Astrocyte of the cerebellum (primary cell): ENCODE measurements at regions not wholly inside any gene's neighbourhood (a gene's known extent, or its start where the extent isn't known, plus 50 kb on each side); places are given as distances from the start of the nearest gene placed in this dataset.

ENCODE experiments used
- DNase-seq: peaks from one replicate; pipeline ENCODE4 v3.0.0-alpha.2; 2011; ENCODE audit warnings: low read depth
- H3K4me3 ChIP-seq: 2 replicates; pipeline ENCODE4 v1.5.1; 2011; ENCODE audit warnings: mild to moderate bottlenecking, low read depth, low read length, moderate library complexity
- CTCF ChIP-seq: IDR thresholded peaks from 2 replicates; pipeline ENCODE4 v1.5.1; 2012; ENCODE audit warnings: low read length, low read depth, moderate library complexity, mild to moderate bottlenecking; ENCODE audit errors: missing control alignments
- in situ Hi-C: cut with HindIII; loops from 2 replicates; pipeline ENCODE4 v1.10.0; 2017; ENCODE audit warnings: low sequenced_read_pairs

GRCh38 chr18:29009250-29009803 is 832.4 kb upstream of the CDH2 start:
- DNase-seq: no peak
- no peak overlapping the region for H3K4me3 ChIP-seq
- no peak for TF ChIP-seq CTCF
- in situ Hi-C loops: no loop called here

GRCh38 chr18:29008809-29009208 is 831.9 kb upstream of the CDH2 start:
- H3K4me3 ChIP-seq: no peak overlapping the region
- no peak for DNase-seq
- in situ Hi-C loops: no loop called here
- no peak for TF ChIP-seq CTCF

GRCh38 chr18:29007986-29008654 is 831.2 kb upstream of the CDH2 start:
- in situ Hi-C loops: no loop called here
- no peak for DNase-seq

GRCh38 chr18:29004921-29005320 is 828.0 kb upstream of the CDH2 start:
- in situ Hi-C loops: no loop called here
- no peak overlapping the region for H3K4me3 ChIP-seq
- TF ChIP-seq CTCF: no peak
- DNase-seq: no peak

More at GRCh38 chr18:29007986-29008654, 831.2 kb upstream of the CDH2 start:
- no peak overlapping the region for H3K4me3 ChIP-seq
- TF ChIP-seq CTCF: no peak

GRCh38 chr18:29003194-29003593 is 826.3 kb upstream of the CDH2 start:
- no peak overlapping the region for H3K4me3 ChIP-seq
- TF ChIP-seq CTCF: no peak
- DNase-seq: no peak
- in situ Hi-C loops: no loop called here

GRCh38 chr18:29002747-29003146 is 825.8 kb upstream of the CDH2 start:
- in situ Hi-C loops: no loop called here
- no peak overlapping the region for H3K4me3 ChIP-seq
- TF ChIP-seq CTCF: no peak
- no peak for DNase-seq
